Loucy (cell line): ENCODE measurements at regions not wholly inside any gene's neighbourhood (a gene's known extent, or its start where the extent isn't known, plus 50 kb on each side); places are given as distances from the start of the nearest gene placed in this dataset.

ENCODE experiments used
- H2AFZ ChIP-seq: fragments of 200-600 bp; sonication (generic); 2 replicates; pipeline ENCODE4 v1.6.0; 2016; ENCODE audit warnings: antibody characterized with exemption, mild to moderate bottlenecking, low read length, moderate library complexity
- H3F3A ChIP-seq: fragments of 200-600 bp; 2 replicates; pipeline ENCODE4 v1.6.0; 2016; ENCODE audit warnings: antibody characterized with exemption, low read depth, mild to moderate bottlenecking
- H3K27me3 ChIP-seq: fragments of 200-600 bp; sonication (generic); 2 replicates; pipeline ENCODE4 v1.6.1; 2014; ENCODE audit warnings: low read length, mild to moderate bottlenecking; ENCODE audit not compliant: insufficient read depth, poor library complexity, severe bottlenecking
- H3K36me3 ChIP-seq: fragments of 200-600 bp; sonication (generic); 2 replicates; pipeline ENCODE4 v1.6.1; 2016; ENCODE audit warnings: low read length; ENCODE audit not compliant: insufficient read depth
- H3K4me1 ChIP-seq: fragments of 200-600 bp; sonication (generic); 2 replicates; pipeline ENCODE4 v1.5.1; 2014; ENCODE audit warnings: low read length, mild to moderate bottlenecking; ENCODE audit not compliant: insufficient read depth, poor library complexity, severe bottlenecking
- H3K4me2 ChIP-seq: fragments of 200-600 bp; sonication (generic); 2 replicates; pipeline ENCODE4 v1.6.0; 2014; ENCODE audit warnings: antibody characterized with exemption, low read length, low read depth, mild to moderate bottlenecking; ENCODE audit not compliant: poor library complexity, severe bottlenecking
- H3K4me3 ChIP-seq: fragments of 200-600 bp; sonication (generic); 2 replicates; pipeline ENCODE4 v1.5.1; 2014; ENCODE audit warnings: low read length, mild to moderate bottlenecking, mixed read lengths; ENCODE audit not compliant: poor library complexity, severe bottlenecking
- H3K79me2 ChIP-seq: fragments of 200-600 bp; sonication (generic); 2 replicates; pipeline ENCODE4 v1.6.1; 2014; ENCODE audit warnings: low read length; ENCODE audit not compliant: insufficient read depth
- H3K9ac ChIP-seq: fragments of 200-600 bp; sonication (generic); 2 replicates; pipeline ENCODE4 v1.6.0; 2014; ENCODE audit warnings: mild to moderate bottlenecking, low read depth, low read length, moderate library complexity; ENCODE audit not compliant: poor library complexity, severe bottlenecking
- H3K9me2 ChIP-seq: fragments of 200-600 bp; sonication (generic); replicated peaks from 2 replicates; pipeline ENCODE4 v1.6.1; 2016; ENCODE audit warnings: low read depth, low read length, mixed read lengths
- H3K9me3 ChIP-seq: fragments of 200-600 bp; sonication (generic); 2 replicates; pipeline ENCODE4 v1.6.1; 2014; ENCODE audit warnings: mild to moderate bottlenecking, antibody characterized with exemption, low read length, low read depth; ENCODE audit not compliant: insufficient read depth
- H4K20me1 ChIP-seq: fragments of 200-600 bp; sonication (generic); 2 replicates; pipeline ENCODE4 v1.6.0; 2014; ENCODE audit warnings: antibody characterized with exemption, low read length, mild to moderate bottlenecking; ENCODE audit not compliant: insufficient read depth, poor library complexity, severe bottlenecking
- CTCF ChIP-seq: fragments of 200-600 bp; sonication (generic); conservative IDR thresholded peaks from 2 replicates; pipeline ENCODE4 v1.5.1; 2014; ENCODE audit warnings: mild to moderate bottlenecking, antibody characterized with exemption, low read length
- EZH2phosphoT487 ChIP-seq: fragments of 200-600 bp; IDR thresholded peaks from 2 replicates; pipeline ENCODE4 v1.6.1; 2018; ENCODE audit warnings: antibody characterized with exemption, mild to moderate bottlenecking, moderate library complexity, borderline replicate concordance

GRCh38 chr4:186946136-186946535, 222.5 kb upstream of the FAT1 start:
- Histone ChIP-seq H3K79me2 (no peaks in the 10 kb centered on the region), H3F3A (no peaks in the 10 kb centered on the region), H3K36me3 (no peaks in the 10 kb centered on the region), H3K4me2 (no peak overlapping the region), H3K9ac (no peak overlapping the region), H3K4me3 (no peak overlapping the region), H2AFZ (no peak overlapping the region), H3K27me3 (no peaks in the 10 kb centered on the region), H4K20me1 (no peaks in the 10 kb centered on the region), H3K9me2 (no peaks in the 10 kb centered on the region), H3K9me3 (no peaks in the 10 kb centered on the region), H3K4me1 (peaks cover 34% of the 10 kb centered on the region)
- TF ChIP-seq EZH2phosphoT487, result no peak
- no peak for TF ChIP-seq CTCF

GRCh38 chr4:186946682-186947294, 223.1 kb upstream of the FAT1 start:
- Histone ChIP-seq H2AFZ (no peak overlapping the region), H3F3A (no peaks in the 10 kb centered on the region), H3K9ac (no peak overlapping the region), H3K9me3 (no peaks in the 10 kb centered on the region), H3K27me3 (no peaks in the 10 kb centered on the region), H3K79me2 (no peaks in the 10 kb centered on the region), H3K4me2 (no peak overlapping the region), H4K20me1 (no peaks in the 10 kb centered on the region), H3K36me3 (no peaks in the 10 kb centered on the region), H3K9me2 (no peaks in the 10 kb centered on the region), H3K4me3 (no peak overlapping the region), H3K4me1 (peaks cover 33% of the 10 kb centered on the region)
- TF ChIP-seq CTCF (peak; percentile 41), EZH2phosphoT487 (no peak)

- peaks cover 14% of the 10 kb centered on the region for H3K4me1 ChIP-seq
- H3K4me3 ChIP-seq, result no peak overlapping the region
- no peaks in the 10 kb centered on the region for H3K36me3 ChIP-seq
- no peaks in the 10 kb centered on the region for H3K79me2 ChIP-seq
- H3K9me3 ChIP-seq, result no peaks in the 10 kb centered on the region
- no peaks in the 10 kb centered on the region for H4K20me1 ChIP-seq
- no peak overlapping the region for H3K4me2 ChIP-seq
- no peaks in the 10 kb centered on the region for H3K27me3 ChIP-seq
- no peaks in the 10 kb centered on the region for H3F3A ChIP-seq
- no peaks in the 10 kb centered on the region for H3K9me2 ChIP-seq
- no peak for TF ChIP-seq EZH2phosphoT487
- TF ChIP-seq CTCF, result peak; percentile 64
- no peak overlapping the region for H2AFZ ChIP-seq
- no peak overlapping the region for H3K9ac ChIP-seq
Observed at GRCh38 chr4:186948361-186949242, 224.9 kb upstream of the FAT1 start.
